ENCODE measurements at regions not wholly inside any gene's neighbourhood (a gene's known extent, or its start where the extent isn't known, plus 50 kb on each side); places are given as distances from the start of the nearest gene placed in this dataset.
A peak's percentile ranks its signal among the peaks of the same experiment; 100 is the strongest.
"Not testable (repeated sequence)": the region's sequence is repeated elsewhere in the genome, so short reads cannot be mapped to it uniquely, and the experiment has no call there.

GRCh38 chr4:14920759-14921320 lies 81.4 kb upstream of the CPEB2 start:
- H3K27me3 Mint-ChIP-seq, result peaks cover 6 to 18% (median 9%) of the 10 kb centered on the region in 5 donors
- no peaks in the 10 kb centered on the region for H3K9me3 Mint-ChIP-seq
- no peak overlapping the region for H3K4me3 Mint-ChIP-seq
- H3K36me3 Mint-ChIP-seq, result no peaks in the 10 kb centered on the region
- POLR2A ChIA-PET, result no interaction called here
- DNase-seq, result peak in 2 of 10 donors; percentile 49 to 52
- no peak overlapping the region for H3K27ac Mint-ChIP-seq
- no peaks in the 10 kb centered on the region for H3K4me1 Mint-ChIP-seq
- peak; percentile 37 to 48 for ATAC-seq

- H3K36me3 Mint-ChIP-seq, H3K9me3 Mint-ChIP-seq, H3K4me3 Mint-ChIP-seq, H3K27ac Mint-ChIP-seq, POLR2A ChIA-PET, H3K4me1 Mint-ChIP-seq, ATAC-seq: not testable (repeated sequence)
- DNase-seq, result peak in 2 of 10 donors; percentile 28 to 36
- peaks cover 1 to 11% (median 5%) of the 10 kb centered on the region in 5 donors for H3K27me3 Mint-ChIP-seq
These were observed 80.5 kb upstream of the CPEB2 start for GRCh38 chr4:14921781-14922180.

GRCh38 chr4:14924076-14924811 lies 78.0 kb upstream of the CPEB2 start:
- no peaks in the 10 kb centered on the region for H3K36me3 Mint-ChIP-seq
- peak; percentile 49 to 52 for ATAC-seq
- H3K27ac Mint-ChIP-seq, result peak overlapping the region in 1 of 10 donors; percentile 9
- H3K4me1 Mint-ChIP-seq, result no peaks in the 10 kb centered on the region
- H3K9me3 Mint-ChIP-seq, result no peaks in the 10 kb centered on the region
- POLR2A ChIA-PET, result interaction anchor here (1.5 kb wide), 1 partner anchor 77 kb away, joined by 3 read pairs; no protein-coding TSS in a partner anchor
- H3K4me3 Mint-ChIP-seq, result no peak overlapping the region
- peaks cover 0 to 3% (median 0%) of the 10 kb centered on the region in 5 donors for H3K27me3 Mint-ChIP-seq
- peak in 2 of 10 donors; percentile 65 to 66 for DNase-seq

GRCh38 chr4:14924812-14925344 lies 77.4 kb upstream of the CPEB2 start:
- no peaks in the 10 kb centered on the region for H3K36me3 Mint-ChIP-seq
- no peaks in the 10 kb centered on the region for H3K4me1 Mint-ChIP-seq
- no peak overlapping the region for H3K27ac Mint-ChIP-seq
- no peaks in the 10 kb centered on the region for H3K9me3 Mint-ChIP-seq
- H3K27me3 Mint-ChIP-seq, result peaks cover 0 to 1% (median 0%) of the 10 kb centered on the region in 5 donors
- no peak overlapping the region for H3K4me3 Mint-ChIP-seq
- POLR2A ChIA-PET, result interaction anchor here (1.5 kb wide), 1 partner anchor 76 kb away, joined by 3 read pairs; no protein-coding TSS in a partner anchor
- DNase-seq (peak in 2 of 10 donors; percentile 40 to 41), ATAC-seq (peak; percentile 12 to 22)

- H3K27me3 Mint-ChIP-seq, result peaks cover 0 to 1% (median 0%) of the 10 kb centered on the region in 5 donors
- POLR2A ChIA-PET, result interaction anchor here (1.5 kb wide), 1 partner anchor 76 kb away, joined by 3 read pairs; no protein-coding TSS in a partner anchor
- H3K4me1 Mint-ChIP-seq, result no peaks in the 10 kb centered on the region
These were observed 76.8 kb upstream of the CPEB2 start for GRCh38 chr4:14925471-14925870.

GRCh38 chr4:14926368-14926767 lies 75.9 kb upstream of the CPEB2 start:
- peaks cover 0 to 6% (median 5%) of the 10 kb centered on the region in 5 donors for H3K27me3 Mint-ChIP-seq
- H3K9me3 Mint-ChIP-seq, result no peaks in the 10 kb centered on the region
- DNase-seq (no peak), ATAC-seq (no peak)
- POLR2A ChIA-PET, result no interaction called here
- H3K4me3 Mint-ChIP-seq, result no peak overlapping the region
- H3K4me1 Mint-ChIP-seq, result no peaks in the 10 kb centered on the region
- H3K27ac Mint-ChIP-seq, result no peak overlapping the region
- H3K36me3 Mint-ChIP-seq, result no peaks in the 10 kb centered on the region

More at GRCh38 chr4:14925471-14925870, 76.8 kb upstream of the CPEB2 start:
- Mint-ChIP-seq H3K4me3 (no peak overlapping the region), H3K36me3 (no peaks in the 10 kb centered on the region), H3K27ac (no peak overlapping the region), H3K9me3 (no peaks in the 10 kb centered on the region)
- ATAC-seq, result peak in 1 of 2 donors; percentile 26
- no peak for DNase-seq

GRCh38 chr4:14928035-14928434 lies 74.2 kb upstream of the CPEB2 start:
- H3K9me3 Mint-ChIP-seq, result no peaks in the 10 kb centered on the region
- ATAC-seq, result no peak

GRCh38 chr4:14929669-14930068 lies 72.6 kb upstream of the CPEB2 start:
- no peak overlapping the region for H3K4me3 Mint-ChIP-seq
- H3K36me3 Mint-ChIP-seq, result no peaks in the 10 kb centered on the region
- no peaks in the 10 kb centered on the region for H3K4me1 Mint-ChIP-seq
- H3K27ac Mint-ChIP-seq, result no peak overlapping the region
- POLR2A ChIA-PET, result no interaction called here
- H3K27me3 Mint-ChIP-seq, result peaks cover 4 to 26% (median 16%) of the 10 kb centered on the region in 5 donors
- ATAC-seq, result no peak
- no peaks in the 10 kb centered on the region for H3K9me3 Mint-ChIP-seq
- DNase-seq, result no peak

More at GRCh38 chr4:14928035-14928434, 74.2 kb upstream of the CPEB2 start:
- Mint-ChIP-seq H3K36me3 (no peaks in the 10 kb centered on the region), H3K27me3 (peaks cover 1 to 21% (median 14%) of the 10 kb centered on the region in 5 donors), H3K4me1 (no peaks in the 10 kb centered on the region), H3K4me3 (no peak overlapping the region), H3K27ac (no peak overlapping the region)
- POLR2A ChIA-PET, result no interaction called here
- DNase-seq, result no peak

- Mint-ChIP-seq H3K9me3 (peaks cover 0 to 3% (median 2%) of the 10 kb centered on the region in 9 donors), H3K27ac (no peak overlapping the region), H3K27me3 (peaks cover 21 to 56% (median 36%) of the 10 kb centered on the region in 5 donors), H3K36me3 (no peaks in the 10 kb centered on the region), H3K4me3 (no peak overlapping the region), H3K4me1 (no peaks in the 10 kb centered on the region)
- ATAC-seq (no peak), DNase-seq (no peak)
- POLR2A ChIA-PET, result no interaction called here
These were observed 67.4 kb upstream of the CPEB2 start for GRCh38 chr4:14934704-14935390.

GRCh38 chr4:14943749-14944148 lies 58.5 kb upstream of the CPEB2 start:
- POLR2A ChIA-PET, result no interaction called here
- H3K36me3 Mint-ChIP-seq, result no peaks in the 10 kb centered on the region
- ATAC-seq (no peak), DNase-seq (no peak)
- no peaks in the 10 kb centered on the region for H3K4me1 Mint-ChIP-seq
- H3K27me3 Mint-ChIP-seq, result peaks cover 6 to 28% (median 12%) of the 10 kb centered on the region in 5 donors
- H3K9me3 Mint-ChIP-seq, result peaks cover 0 to 12% (median 6%) of the 10 kb centered on the region in 9 donors
- H3K27ac Mint-ChIP-seq, result no peak overlapping the region
- H3K4me3 Mint-ChIP-seq, result no peak overlapping the region

GRCh38 chr4:14952352-14952751 lies 49.9 kb upstream of the CPEB2 start:
- Mint-ChIP-seq H3K9me3 (no peaks in the 10 kb centered on the region), H3K27ac (no peak overlapping the region), H3K36me3 (no peaks in the 10 kb centered on the region), H3K27me3 (peaks cover 5 to 26% (median 17%) of the 10 kb centered on the region in 5 donors), H3K4me1 (peaks cover 0 to 2% (median 0%) of the 10 kb centered on the region in 4 donors), H3K4me3 (no peak overlapping the region)
- no peak for ATAC-seq
- POLR2A ChIA-PET, result no interaction called here
- no peak for DNase-seq

Measured in naive thymus-derived CD8-positive, alpha-beta T cell (primary cell).